ENCODE measurements at regions not wholly inside any gene's neighbourhood (a gene's known extent, or its start where the extent isn't known, plus 50 kb on each side); places are given as distances from the start of the nearest gene placed in this dataset.

- no peak for TF ChIP-seq CTCF (conservative IDR thresholded peaks at IDR 0.05; ENCODE audit: low read length)
Observed at GRCh38 chr10:113340282-113340681, 212.6 kb upstream of the HABP2 start.

GRCh38 chr10:113341138-113341537 lies 211.7 kb upstream of the HABP2 start:
- no peak for TF ChIP-seq CTCF (conservative IDR thresholded peaks at IDR 0.05; ENCODE audit: low read length)
- DNase-seq (ENCODE audit: low read depth) = no peak

More at GRCh38 chr10:113340282-113340681, 212.6 kb upstream of the HABP2 start:
- DNase-seq (ENCODE audit: low read depth) = peak; percentile 21
- no peak overlapping the region for H3K4me3 ChIP-seq (ENCODE audit: low read length)

GRCh38 chr10:113345826-113346624 lies 206.8 kb upstream of the HABP2 start:
- H3K4me3 ChIP-seq (ENCODE audit: low read length) = no peak overlapping the region
- no peak for DNase-seq (ENCODE audit: low read depth)
- TF ChIP-seq CTCF (conservative IDR thresholded peaks at IDR 0.05; ENCODE audit: low read length) = no peak

More at GRCh38 chr10:113341138-113341537, 211.7 kb upstream of the HABP2 start:
- H3K4me3 ChIP-seq (ENCODE audit: low read length) = no peak overlapping the region

GRCh38 chr10:113347508-113347907 lies 205.3 kb upstream of the HABP2 start:
- DNase-seq (ENCODE audit: low read depth) = peak; percentile 34
- no peak for TF ChIP-seq CTCF (conservative IDR thresholded peaks at IDR 0.05; ENCODE audit: low read length)
- H3K4me3 ChIP-seq (ENCODE audit: low read length) = no peak overlapping the region

- TF ChIP-seq CTCF (conservative IDR thresholded peaks at IDR 0.05; ENCODE audit: low read length) = no peak
- H3K4me3 ChIP-seq (ENCODE audit: low read length) = no peak overlapping the region
- no peak for DNase-seq (ENCODE audit: low read depth)
Observed at GRCh38 chr10:113348694-113349093, 204.2 kb upstream of the HABP2 start.

- no peak overlapping the region for H3K4me3 ChIP-seq (ENCODE audit: low read length)
- TF ChIP-seq CTCF (conservative IDR thresholded peaks at IDR 0.05; ENCODE audit: low read length) = no peak
- no peak for DNase-seq (ENCODE audit: low read depth)
Observed at GRCh38 chr10:113350311-113351040, 202.4 kb upstream of the HABP2 start.

Data from AG10803 (cell line).